Heart left ventricle (tissue), 16 donors: ENCODE measurements at regions not wholly inside any gene's neighbourhood (a gene's known extent, or its start where the extent isn't known, plus 50 kb on each side); places are given as distances from the start of the nearest gene placed in this dataset.

ENCODE experiments used
- ATAC-seq, 4 donors: fragments of 200-7000 bp; cut with Tn5 transposase; one replicate each; pipeline ENCODE4 v1.9.1; 2020 to 2022; ENCODE audit warnings: moderate library complexity in 4 of 4, mild to moderate bottlenecking in 3 of 4, moderate number of reproducible peaks in 1 of 4
- DNase-seq, 5 donors: peaks; one replicate each; pipeline ENCODE4 v3.0.0-alpha.2; 2020
- H3K27ac ChIP-seq, 12 donors: fragments of 200-600 bp; sonication (generic) in 4 of 12; one replicate each; pipeline versions ENCODE4 v1.5.0 to v1.8.0; 2016 to 2022; ENCODE audit warnings: mild to moderate bottlenecking in 2 of 12
- H3K27me3 ChIP-seq, 9 donors: fragments of 200-600 bp; sonication (generic) in 2 of 9; one replicate each; pipeline versions ENCODE4 v1.5.1 to v1.8.0; 2016 to 2022; ENCODE audit warnings: mild to moderate bottlenecking in 3 of 9
- H3K36me3 ChIP-seq, 9 donors: fragments of 200-600 bp; sonication (generic) in 2 of 9; one replicate each; pipeline versions ENCODE4 v1.5.0 to v1.8.0; 2018 to 2022; ENCODE audit warnings: mild to moderate bottlenecking in 2 of 9
- H3K4me1 ChIP-seq, 12 donors: fragments of 200-600 bp; sonication (generic) in 4 of 12; one replicate each; pipeline versions ENCODE4 v1.5.0 to v1.8.0; 2016 to 2022; ENCODE audit warnings: mild to moderate bottlenecking in 3 of 12
- H3K4me3 ChIP-seq, 12 donors: fragments of 200-600 bp; sonication (generic) in 4 of 12; one replicate each; pipeline versions ENCODE4 v1.5.0 to v1.8.0; 2017 to 2022; ENCODE audit warnings: mild to moderate bottlenecking in 9 of 12, moderate library complexity in 4 of 12
- H3K9me3 ChIP-seq, 12 donors: fragments of 200-600 bp; sonication (generic) in 4 of 12; one replicate each; pipeline versions ENCODE4 v1.5.0 to v1.8.0; 2016 to 2022; ENCODE audit warnings: mild to moderate bottlenecking in 1 of 12
- POLR2A ChIP-seq, 2 donors: fragments of 450-650 bp; IDR thresholded peaks; one replicate each; pipeline ENCODE4 v1.6.1; 2017; ENCODE audit warnings: antibody characterized with exemption in 2 of 2, mild to moderate bottlenecking in 2 of 2, moderate library complexity in 2 of 2
- WGBS, 4 donors: extraction: QIAGEN DNeasy Blood & Tissue Kit in 2 of 4; methylation state at CpG; one replicate each; pipeline versions ENCODE4 v1.1.5 to v1.1.7; 2013 to 2018; 5-methylcytosine and 5-hydroxymethylcytosine counted together
- intact Hi-C, 10 donors: fragments of 100-400 bp; cut with DNase I; formaldehyde crosslinking; loops; one replicate each; pipeline versions ENCODE4 v1.11.1 to v1.14.2; 2022
- microRNA counts, 2 donors: library from miRNA; unstranded; fragments of <30 nt; microRNA quantifications; one replicate each; lab custom pipeline; 2016
- microRNA-seq, 4 donors: library from miRNA; unstranded; fragments of <30 nt; microRNA quantifications; one replicate each; pipeline versions ENCODE4 to v1.2.0, GENCODE V29; 2017 to 2020
- TF ChIP-seq, protein P1 (sequence below), 12 donors: fragments of 200-600 bp; sonication (generic) in 4 of 12; IDR thresholded peaks; one replicate each; pipeline versions ENCODE4 v1.5.0 to v1.8.0; 2018 to 2022; ENCODE audit warnings: antibody characterized with exemption in 12 of 12, mild to moderate bottlenecking in 5 of 12
- donor health status: ischemic (EF 13 %, LVEDD 7.1; RV severe dilation, severe dysfunction).
- donor health status: healthy with polysubstance abuse.
- donor health status: DM: no; HTN: yes; CAD: no.
- donor health status: DM: no; HTN: no; CAD: no.
- donor health status: ischemic (EF 25% LVEDD 6.9; RV normal size, moderate dysfunction).
- donor health status: ischemic (EF 25% LVEDD 5.7; RV mildly dilated, moderate dysfunction).
- donor health status: healthy.
- donor health status: DM: yes; HTN: yes; CAD: no.
- donor health status: ischemic (EF 35%, LVEDD 5.7; RV mildly dilated, moderate dysfunction).
- donor health status: nonischemic (EF 11% LVEDD 7.7; RV severe dilation, severe dysfunction).
- donor health status: DM: yes; HTN: yes; CAD: no.
- donor health status: PGD.
- donor health status: ischemic (EF 29% LVEDD 5.4; RV normal size, mild dysfunction).
- donor health status: nonischemic (EF 23%, LVEDD 6.1; RV moderate dilation, normal function).

- intact Hi-C loops, result no loop called here
- no peak overlapping the region for H3K27ac ChIP-seq
- no peak for TF ChIP-seq POLR2A (IDR thresholded peaks at IDR 0.05)
- TF ChIP-seq, protein P1, sequence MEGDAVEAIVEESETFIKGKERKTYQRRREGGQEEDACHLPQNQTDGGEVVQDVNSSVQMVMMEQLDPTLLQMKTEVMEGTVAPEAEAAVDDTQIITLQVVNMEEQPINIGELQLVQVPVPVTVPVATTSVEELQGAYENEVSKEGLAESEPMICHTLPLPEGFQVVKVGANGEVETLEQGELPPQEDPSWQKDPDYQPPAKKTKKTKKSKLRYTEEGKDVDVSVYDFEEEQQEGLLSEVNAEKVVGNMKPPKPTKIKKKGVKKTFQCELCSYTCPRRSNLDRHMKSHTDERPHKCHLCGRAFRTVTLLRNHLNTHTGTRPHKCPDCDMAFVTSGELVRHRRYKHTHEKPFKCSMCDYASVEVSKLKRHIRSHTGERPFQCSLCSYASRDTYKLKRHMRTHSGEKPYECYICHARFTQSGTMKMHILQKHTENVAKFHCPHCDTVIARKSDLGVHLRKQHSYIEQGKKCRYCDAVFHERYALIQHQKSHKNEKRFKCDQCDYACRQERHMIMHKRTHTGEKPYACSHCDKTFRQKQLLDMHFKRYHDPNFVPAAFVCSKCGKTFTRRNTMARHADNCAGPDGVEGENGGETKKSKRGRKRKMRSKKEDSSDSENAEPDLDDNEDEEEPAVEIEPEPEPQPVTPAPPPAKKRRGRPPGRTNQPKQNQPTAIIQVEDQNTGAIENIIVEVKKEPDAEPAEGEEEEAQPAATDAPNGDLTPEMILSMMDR (IDR thresholded peaks at IDR 0.05), result no peak
- DNase-seq (no peak), ATAC-seq (no peak)
- no peak overlapping the region for H3K4me3 ChIP-seq
- no peaks in the 10 kb centered on the region for H3K36me3 ChIP-seq
- WGBS, 4 donors, result 69 to 73% (median 71%) methylated on average over 3 of the region's 3 CpGs
- peaks cover 0 to 14% (median 6%) of the 10 kb centered on the region in 12 donors for H3K9me3 ChIP-seq
- peaks cover 0 to 8% (median 0%) of the 10 kb centered on the region in 12 donors for H3K4me1 ChIP-seq
- peaks cover 0 to 10% (median 0%) of the 10 kb centered on the region in 9 donors for H3K27me3 ChIP-seq
Observed at GRCh38 chr22:22835771-22836291, 51.8 kb upstream of the IGLL5 start.

DNA sequence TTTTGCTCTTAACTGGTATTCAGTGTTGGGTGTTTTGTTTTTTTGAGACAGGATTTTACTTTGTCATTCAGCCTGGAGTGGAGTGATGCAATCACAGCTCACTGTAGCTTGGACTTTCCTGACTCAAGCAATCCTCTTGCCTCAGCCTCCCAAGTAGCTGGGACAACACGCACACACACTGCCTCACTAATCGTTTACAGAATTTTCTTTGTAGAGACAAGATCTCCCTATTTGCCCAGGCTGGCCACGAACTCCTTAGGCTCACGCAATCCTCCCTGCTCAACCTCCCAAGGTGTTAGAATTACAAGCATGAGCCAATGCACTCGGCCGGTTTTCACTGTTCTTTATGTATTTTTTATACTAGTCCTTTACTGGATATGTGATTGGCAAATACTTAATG is 51.0 kb upstream of the IGLL5 start:
- ATAC-seq (no peak), DNase-seq (no peak)
- TF ChIP-seq POLR2A (IDR thresholded peaks at IDR 0.05), result no peak
- TF ChIP-seq, protein P1 (IDR thresholded peaks at IDR 0.05), result no peak
- Histone ChIP-seq H3K4me3 (no peak overlapping the region), H3K27ac (no peak overlapping the region), H3K36me3 (no peaks in the 10 kb centered on the region), H3K4me1 (peaks cover 0 to 8% (median 0%) of the 10 kb centered on the region in 12 donors), H3K27me3 (peaks cover 0 to 10% (median 0%) of the 10 kb centered on the region in 9 donors), H3K9me3 (peaks cover 0 to 10% (median 0%) of the 10 kb centered on the region in 12 donors)
- 75 to 90% (median 88%) methylated on average over 6 of the region's 6 CpGs for WGBS, 4 donors
- intact Hi-C loops, result no loop called here

MicroRNAs in the stretch of these regions (microRNA counts, 767-probe panel; counts per million panel counts)
- 0 to 71.6 counts per million in 2 donors for microRNA hsa-miR-650 (lab: Ali Mortazavi, UCI)

Small RNA genes lying in the stretch of these regions (microRNA-seq; reads per million reads assigned to microRNA genes)
- 0 reads per million in 4 donors for gene MIR650
